Body of pancreas (tissue), 4 donors: ENCODE measurements at regions not wholly inside any gene's neighbourhood (a gene's known extent, or its start where the extent isn't known, plus 50 kb on each side); places are given as distances from the start of the nearest gene placed in this dataset.

ENCODE experiments used
- POLR2A ChIP-seq, 3 donors: fragments of 450-650 bp; IDR thresholded peaks; one replicate each; pipeline ENCODE4 v1.6.1; 2016; ENCODE audit warnings: antibody characterized with exemption in 3 of 3, mild to moderate bottlenecking in 2 of 3
- TF ChIP-seq, protein P1 (sequence below), 7 experiments: fragments of 450-650 bp in 4 of 7; fragments of 200-600 bp in 3 of 7; sonication (generic) in 3 of 7; IDR thresholded peaks; one replicate each; pipeline ENCODE4 v1.5.1; 2016 to 2019; ENCODE audit warnings: antibody characterized with exemption in 7 of 7

GRCh38 chr2:155273323-155273722 lies 574.8 kb downstream of the KCNJ3 start:
- TF ChIP-seq, protein P1, sequence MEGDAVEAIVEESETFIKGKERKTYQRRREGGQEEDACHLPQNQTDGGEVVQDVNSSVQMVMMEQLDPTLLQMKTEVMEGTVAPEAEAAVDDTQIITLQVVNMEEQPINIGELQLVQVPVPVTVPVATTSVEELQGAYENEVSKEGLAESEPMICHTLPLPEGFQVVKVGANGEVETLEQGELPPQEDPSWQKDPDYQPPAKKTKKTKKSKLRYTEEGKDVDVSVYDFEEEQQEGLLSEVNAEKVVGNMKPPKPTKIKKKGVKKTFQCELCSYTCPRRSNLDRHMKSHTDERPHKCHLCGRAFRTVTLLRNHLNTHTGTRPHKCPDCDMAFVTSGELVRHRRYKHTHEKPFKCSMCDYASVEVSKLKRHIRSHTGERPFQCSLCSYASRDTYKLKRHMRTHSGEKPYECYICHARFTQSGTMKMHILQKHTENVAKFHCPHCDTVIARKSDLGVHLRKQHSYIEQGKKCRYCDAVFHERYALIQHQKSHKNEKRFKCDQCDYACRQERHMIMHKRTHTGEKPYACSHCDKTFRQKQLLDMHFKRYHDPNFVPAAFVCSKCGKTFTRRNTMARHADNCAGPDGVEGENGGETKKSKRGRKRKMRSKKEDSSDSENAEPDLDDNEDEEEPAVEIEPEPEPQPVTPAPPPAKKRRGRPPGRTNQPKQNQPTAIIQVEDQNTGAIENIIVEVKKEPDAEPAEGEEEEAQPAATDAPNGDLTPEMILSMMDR (IDR thresholded peaks at IDR 0.05), result no peak
- TF ChIP-seq POLR2A (IDR thresholded peaks at IDR 0.05), result no peak
